ENCODE measurements at regions not wholly inside any gene's neighbourhood (a gene's known extent, or its start where the extent isn't known, plus 50 kb on each side); places are given as distances from the start of the nearest gene placed in this dataset.

GRCh38 chr5:133825631-133826289, 142.7 kb downstream of the C5orf15 start:
- Mint-ChIP-seq H3K4me3 (no peak overlapping the region), H3K36me3 (ENCODE audit: low read depth) (no peaks in the 10 kb centered on the region), H3K27me3 (ENCODE audit: insufficient read depth) (peaks cover 24% of the 10 kb centered on the region), H3K27ac (no peak overlapping the region), H3K4me1 (peaks cover 12% of the 10 kb centered on the region), H3K9me3 (peaks cover 3% of the 10 kb centered on the region)
- Histone ChIP-seq H3K4me1 (ENCODE audit: control insufficient read depth, insufficient read depth, low read length) (peaks cover 4% of the 10 kb centered on the region), H3K27me3 (ENCODE audit: control insufficient read depth, insufficient read depth, low read length, poor library complexity, severe bottlenecking) (no peaks in the 10 kb centered on the region), H3K36me3 (ENCODE audit: control insufficient read depth, insufficient read depth, low read length) (no peaks in the 10 kb centered on the region), H3K9ac (ENCODE audit: extremely low read depth, low read length, poor library complexity, severe bottlenecking) (no peak overlapping the region), H3K4me3 (ENCODE audit: low read length) (no peak overlapping the region), H3K27ac (ENCODE audit: low read depth, low read length) (no peak overlapping the region), H3K9me3 (ENCODE audit: control insufficient read depth, low read length) (no peaks in the 10 kb centered on the region)
- 92 to 96% methylated on average over 9 to 15 of the region's 15 CpGs for WGBS, 2 experiments (ENCODE audit: insufficient coverage in 1 of 2, insufficient read length in 1 of 2)
- no peak for DNase-seq
- TF ChIP-seq CTCF (conservative IDR thresholded peaks at IDR 0.05): no peak

DNA sequence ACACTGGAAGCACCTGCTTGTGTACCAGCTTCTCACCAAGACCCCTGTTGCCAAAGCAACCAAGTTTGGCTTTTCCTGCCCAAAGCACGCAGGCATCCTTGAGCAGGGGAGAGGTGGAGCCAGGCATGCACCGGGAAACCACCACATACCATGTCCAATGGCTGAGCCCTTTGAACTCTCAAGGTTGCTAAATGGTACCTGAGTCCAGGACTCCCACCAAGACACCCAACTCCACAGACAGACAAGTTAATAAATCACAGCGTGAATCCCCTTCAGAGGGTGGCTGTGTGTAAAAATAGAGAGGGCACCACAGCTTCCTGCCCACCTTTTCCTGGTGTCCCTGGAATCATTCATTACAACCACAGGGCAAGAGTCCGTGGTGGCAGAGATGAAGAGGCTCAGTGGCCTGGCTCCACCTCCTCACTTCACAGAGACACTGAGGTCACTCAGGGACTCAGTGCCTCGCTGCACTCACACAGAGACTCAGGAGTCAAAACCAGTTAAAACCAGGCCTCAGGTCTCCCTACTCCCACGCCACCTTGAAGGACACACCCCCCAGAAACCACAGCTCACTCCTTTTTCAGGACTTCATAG, 143.7 kb downstream of the C5orf15 start:
- Mint-ChIP-seq H3K27ac (no peak overlapping the region), H3K4me1 (peaks cover 19% of the 10 kb centered on the region), H3K4me3 (no peak overlapping the region), H3K9me3 (peaks cover 3% of the 10 kb centered on the region), H3K27me3 (ENCODE audit: insufficient read depth) (peaks cover 24% of the 10 kb centered on the region), H3K36me3 (ENCODE audit: low read depth) (no peaks in the 10 kb centered on the region)
- Histone ChIP-seq H3K36me3 (ENCODE audit: control insufficient read depth, insufficient read depth, low read length) (no peaks in the 10 kb centered on the region), H3K4me1 (ENCODE audit: control insufficient read depth, insufficient read depth, low read length) (peaks cover 4% of the 10 kb centered on the region), H3K4me3 (ENCODE audit: low read length) (no peak overlapping the region), H3K27me3 (ENCODE audit: control insufficient read depth, insufficient read depth, low read length, poor library complexity, severe bottlenecking) (no peaks in the 10 kb centered on the region), H3K9me3 (ENCODE audit: control insufficient read depth, low read length) (no peaks in the 10 kb centered on the region), H3K9ac (ENCODE audit: extremely low read depth, low read length, poor library complexity, severe bottlenecking) (no peak overlapping the region), H3K27ac (ENCODE audit: low read depth, low read length) (no peak overlapping the region)
- 91 to 95% methylated on average over 3 to 6 of the region's 6 CpGs for WGBS, 2 experiments (ENCODE audit: insufficient coverage in 1 of 2, insufficient read length in 1 of 2)
- no peak for TF ChIP-seq CTCF (conservative IDR thresholded peaks at IDR 0.05)
- no peak for DNase-seq

GRCh38 chr5:133821889-133822288, 146.5 kb downstream of the C5orf15 start:
- H3K4me1 Mint-ChIP-seq: peaks cover 38% of the 10 kb centered on the region

More at GRCh38 chr5:133821889-133822288, 146.5 kb downstream of the C5orf15 start:
- H3K9ac ChIP-seq (ENCODE audit: extremely low read depth, low read length, poor library complexity, severe bottlenecking): no peak overlapping the region
- no peak for DNase-seq
- no peaks in the 10 kb centered on the region for H3K9me3 ChIP-seq (ENCODE audit: control insufficient read depth, low read length)
- no peaks in the 10 kb centered on the region for H3K36me3 ChIP-seq (ENCODE audit: control insufficient read depth, insufficient read depth, low read length)
- Mint-ChIP-seq H3K27me3 (ENCODE audit: insufficient read depth) (peaks cover 26% of the 10 kb centered on the region), H3K4me3 (no peak overlapping the region), H3K27ac (no peak overlapping the region), H3K9me3 (peaks cover 3% of the 10 kb centered on the region), H3K36me3 (ENCODE audit: low read depth) (no peaks in the 10 kb centered on the region)
- no peak overlapping the region for H3K4me3 ChIP-seq (ENCODE audit: low read length)
- H3K4me1 ChIP-seq (ENCODE audit: control insufficient read depth, insufficient read depth, low read length): peaks cover 17% of the 10 kb centered on the region
- WGBS, 2 experiments (ENCODE audit: insufficient coverage in 1 of 2, insufficient read length in 1 of 2): 83 to 100% methylated on average over 1 to 3 of the region's 3 CpGs
- no peaks in the 10 kb centered on the region for H3K27me3 ChIP-seq (ENCODE audit: control insufficient read depth, insufficient read depth, low read length, poor library complexity, severe bottlenecking)
- no peak for TF ChIP-seq CTCF (conservative IDR thresholded peaks at IDR 0.05)
- H3K27ac ChIP-seq (ENCODE audit: low read depth, low read length): no peak overlapping the region

Data from endodermal cell (in vitro differentiated cells).